ENCODE measurements at regions not wholly inside any gene's neighbourhood (a gene's known extent, or its start where the extent isn't known, plus 50 kb on each side); places are given as distances from the start of the nearest gene placed in this dataset.

DNA sequence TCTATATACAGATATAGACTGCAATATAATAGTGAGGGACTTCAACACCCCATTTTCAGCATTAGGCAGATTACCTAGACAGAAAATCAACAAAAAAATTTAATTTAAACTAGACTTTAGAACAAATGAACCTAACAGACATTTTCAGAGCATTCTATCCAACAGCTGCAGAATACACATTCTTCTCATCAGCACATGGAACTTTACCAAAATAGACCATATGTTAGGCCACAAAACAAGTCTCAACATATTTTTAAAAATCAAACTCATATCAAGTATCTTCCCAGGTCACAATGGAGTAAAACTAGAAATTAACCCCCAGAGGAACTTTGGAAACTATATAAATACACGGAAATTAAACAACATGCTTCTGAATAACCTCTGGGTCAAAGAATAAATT is 169.6 kb downstream of the MTERF1 start:
- Histone ChIP-seq H3K9me3 (ENCODE audit: insufficient read depth, low read depth, low read length) (no peaks in the 10 kb centered on the region), H3K36me3 (ENCODE audit: insufficient read depth, low read length) (no peaks in the 10 kb centered on the region), H2AFZ (ENCODE audit: low read length) (no peak overlapping the region), H3K9ac (ENCODE audit: low read depth, low read length, poor library complexity, severe bottlenecking) (no peak overlapping the region), H3K79me2 (ENCODE audit: insufficient read depth, low read length) (no peaks in the 10 kb centered on the region), H3K4me2 (ENCODE audit: low read depth, low read length, poor library complexity, severe bottlenecking) (no peak overlapping the region), H4K20me1 (ENCODE audit: insufficient read depth, low read length, poor library complexity, severe bottlenecking) (no peaks in the 10 kb centered on the region), H3K27me3 (ENCODE audit: insufficient read depth, low read length, poor library complexity, severe bottlenecking) (no peaks in the 10 kb centered on the region), H3K9me2 (replicated peaks; ENCODE audit: low read depth, low read length) (no peaks in the 10 kb centered on the region), H3F3A (ENCODE audit: low read depth) (no peaks in the 10 kb centered on the region), H3K4me1 (ENCODE audit: insufficient read depth, low read length, poor library complexity, severe bottlenecking) (no peaks in the 10 kb centered on the region), H3K4me3 (ENCODE audit: low read length, poor library complexity, severe bottlenecking) (no peak overlapping the region)
- TF ChIP-seq EZH2phosphoT487 (IDR thresholded peaks at IDR 0.05; ENCODE audit: borderline replicate concordance) = no peak
- TF ChIP-seq, protein P1, sequence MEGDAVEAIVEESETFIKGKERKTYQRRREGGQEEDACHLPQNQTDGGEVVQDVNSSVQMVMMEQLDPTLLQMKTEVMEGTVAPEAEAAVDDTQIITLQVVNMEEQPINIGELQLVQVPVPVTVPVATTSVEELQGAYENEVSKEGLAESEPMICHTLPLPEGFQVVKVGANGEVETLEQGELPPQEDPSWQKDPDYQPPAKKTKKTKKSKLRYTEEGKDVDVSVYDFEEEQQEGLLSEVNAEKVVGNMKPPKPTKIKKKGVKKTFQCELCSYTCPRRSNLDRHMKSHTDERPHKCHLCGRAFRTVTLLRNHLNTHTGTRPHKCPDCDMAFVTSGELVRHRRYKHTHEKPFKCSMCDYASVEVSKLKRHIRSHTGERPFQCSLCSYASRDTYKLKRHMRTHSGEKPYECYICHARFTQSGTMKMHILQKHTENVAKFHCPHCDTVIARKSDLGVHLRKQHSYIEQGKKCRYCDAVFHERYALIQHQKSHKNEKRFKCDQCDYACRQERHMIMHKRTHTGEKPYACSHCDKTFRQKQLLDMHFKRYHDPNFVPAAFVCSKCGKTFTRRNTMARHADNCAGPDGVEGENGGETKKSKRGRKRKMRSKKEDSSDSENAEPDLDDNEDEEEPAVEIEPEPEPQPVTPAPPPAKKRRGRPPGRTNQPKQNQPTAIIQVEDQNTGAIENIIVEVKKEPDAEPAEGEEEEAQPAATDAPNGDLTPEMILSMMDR (conservative IDR thresholded peaks at IDR 0.05; ENCODE audit: low read length) = no peak

DNA sequence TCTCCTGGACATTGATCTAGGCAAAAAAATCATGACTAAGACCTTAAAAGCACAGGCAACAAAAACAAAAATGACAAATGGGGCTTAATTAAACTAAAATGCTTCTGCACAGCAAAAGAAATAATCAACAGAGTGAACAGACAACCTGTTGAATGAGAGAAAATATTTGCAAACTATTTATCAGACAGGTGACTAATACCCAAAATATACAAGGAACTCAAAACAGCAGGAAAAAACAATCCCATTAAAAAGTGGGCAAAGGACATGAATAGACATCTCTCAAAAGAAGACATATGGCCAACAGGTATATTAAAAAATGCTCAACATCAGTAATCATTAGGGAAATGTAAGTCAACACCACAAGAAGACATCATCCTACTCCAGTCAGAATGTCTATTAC is 166.8 kb downstream of the MTERF1 start:
- Histone ChIP-seq H3K27me3 (ENCODE audit: insufficient read depth, low read length, poor library complexity, severe bottlenecking) (no peaks in the 10 kb centered on the region), H3F3A (ENCODE audit: low read depth) (no peaks in the 10 kb centered on the region), H3K9ac (ENCODE audit: low read depth, low read length, poor library complexity, severe bottlenecking) (no peak overlapping the region), H3K79me2 (ENCODE audit: insufficient read depth, low read length) (no peaks in the 10 kb centered on the region), H3K4me3 (ENCODE audit: low read length, poor library complexity, severe bottlenecking) (no peak overlapping the region), H3K36me3 (ENCODE audit: insufficient read depth, low read length) (no peaks in the 10 kb centered on the region), H3K9me3 (ENCODE audit: insufficient read depth, low read depth, low read length) (no peaks in the 10 kb centered on the region), H3K9me2 (replicated peaks; ENCODE audit: low read depth, low read length) (no peaks in the 10 kb centered on the region), H2AFZ (ENCODE audit: low read length) (no peak overlapping the region), H3K4me2 (ENCODE audit: low read depth, low read length, poor library complexity, severe bottlenecking) (no peak overlapping the region), H4K20me1 (ENCODE audit: insufficient read depth, low read length, poor library complexity, severe bottlenecking) (no peaks in the 10 kb centered on the region), H3K4me1 (ENCODE audit: insufficient read depth, low read length, poor library complexity, severe bottlenecking) (no peaks in the 10 kb centered on the region)
- TF ChIP-seq, protein P1 (conservative IDR thresholded peaks at IDR 0.05; ENCODE audit: low read length) = no peak
- TF ChIP-seq EZH2phosphoT487 (IDR thresholded peaks at IDR 0.05; ENCODE audit: borderline replicate concordance) = no peak

DNA sequence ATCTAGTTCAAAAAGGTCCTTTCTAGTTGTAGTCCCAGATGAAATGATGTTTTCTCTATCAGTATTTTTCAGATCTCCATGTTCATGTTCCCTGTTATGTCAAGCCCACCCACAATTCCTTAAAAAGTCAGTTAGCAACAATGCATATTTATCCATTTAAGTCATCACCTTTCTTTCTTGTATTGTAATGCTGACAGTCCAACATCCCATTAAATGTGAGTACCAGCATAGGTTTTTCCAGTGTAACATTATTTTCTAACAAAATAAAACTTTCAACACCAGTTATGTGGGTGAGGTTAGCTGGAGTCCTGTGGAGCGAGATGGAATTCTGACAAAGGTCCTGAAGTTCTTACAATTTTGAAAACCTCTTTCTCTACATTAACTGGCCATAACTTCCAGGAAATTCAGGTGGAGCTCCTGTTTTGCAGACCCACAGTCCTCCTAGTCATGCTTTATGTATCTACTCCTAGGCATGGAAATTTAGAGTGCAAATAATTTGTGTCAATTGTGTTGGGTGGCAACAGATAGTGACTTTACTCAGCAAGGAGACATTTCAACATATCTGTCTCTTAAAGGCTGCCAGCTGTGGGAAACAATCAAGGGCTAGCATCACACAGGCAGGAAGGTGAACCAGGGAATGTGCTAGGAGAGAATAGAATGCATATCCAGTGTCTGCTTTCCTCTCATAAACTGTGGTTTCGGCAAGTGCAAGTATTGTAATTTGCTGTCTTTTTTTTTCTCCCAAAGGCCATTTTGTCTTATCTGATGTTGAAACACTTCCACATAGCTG is 162.6 kb downstream of the MTERF1 start:
- Histone ChIP-seq H4K20me1 (ENCODE audit: insufficient read depth, low read length, poor library complexity, severe bottlenecking) (no peaks in the 10 kb centered on the region), H3K9ac (ENCODE audit: low read depth, low read length, poor library complexity, severe bottlenecking) (no peak overlapping the region), H3K4me2 (ENCODE audit: low read depth, low read length, poor library complexity, severe bottlenecking) (no peak overlapping the region), H3F3A (ENCODE audit: low read depth) (no peaks in the 10 kb centered on the region), H3K9me3 (ENCODE audit: insufficient read depth, low read depth, low read length) (no peaks in the 10 kb centered on the region), H3K4me3 (ENCODE audit: low read length, poor library complexity, severe bottlenecking) (no peak overlapping the region), H3K27me3 (ENCODE audit: insufficient read depth, low read length, poor library complexity, severe bottlenecking) (no peaks in the 10 kb centered on the region), H3K9me2 (replicated peaks; ENCODE audit: low read depth, low read length) (no peaks in the 10 kb centered on the region), H3K79me2 (ENCODE audit: insufficient read depth, low read length) (no peaks in the 10 kb centered on the region), H3K36me3 (ENCODE audit: insufficient read depth, low read length) (no peaks in the 10 kb centered on the region), H3K4me1 (ENCODE audit: insufficient read depth, low read length, poor library complexity, severe bottlenecking) (no peaks in the 10 kb centered on the region), H2AFZ (ENCODE audit: low read length) (no peak overlapping the region)
- no peak for TF ChIP-seq EZH2phosphoT487 (IDR thresholded peaks at IDR 0.05; ENCODE audit: borderline replicate concordance)
- TF ChIP-seq, protein P1 (conservative IDR thresholded peaks at IDR 0.05; ENCODE audit: low read length) = no peak
